ENCODE measurements at regions not wholly inside any gene's neighbourhood (a gene's known extent, or its start where the extent isn't known, plus 50 kb on each side); places are given as distances from the start of the nearest gene placed in this dataset.

GRCh38 chr5:141795421-141795820 lies 82.8 kb downstream of the PCDH1 start:
- TF ChIP-seq CTCF (IDR thresholded peaks at IDR 0.05; ENCODE audit: insufficient read depth, low read length) (no peak), REST (IDR thresholded peaks at IDR 0.05; ENCODE audit: insufficient replicate concordance, low read depth) (no peak), POLR2AphosphoS5 (IDR thresholded peaks at IDR 0.05; ENCODE audit: low read depth) (no peak), GABPA (IDR thresholded peaks at IDR 0.05; ENCODE audit: low read depth) (no peak), SPI1 (IDR thresholded peaks at IDR 0.05; ENCODE audit: borderline replicate concordance, low read depth) (no peak)
